HCT116 (cell line): ENCODE measurements at regions not wholly inside any gene's neighbourhood (a gene's known extent, or its start where the extent isn't known, plus 50 kb on each side); places are given as distances from the start of the nearest gene placed in this dataset.

Experiments used
- ATAC-seq: fragments of 200-7000 bp; cut with Tn5 transposase; 2 replicates; pipeline ENCODE4 v1.9.1; 2020; ENCODE audit warnings: mild to moderate bottlenecking, moderate library complexity
- BruUV-seq: library from RNA; stranded (reverse); fragments of 400-500 nt; replicated peaks from 2 replicates; lab custom pipeline; 2021; lab: Mats Ljungman, UMichigan
- CTCF ChIA-PET: fragments of 300-600 bp; sonication (Branson Sonifier 250); formaldehyde crosslinking; loops from one replicate; lab custom pipeline; 2021; ENCODE audit warnings: antibody characterized with exemption; lab: Charles Lee
- POLR2A ChIA-PET: fragments of 300-600, 350-600 bp; sonication (Branson Sonifier 250); formaldehyde crosslinking; loops from one replicate; lab custom pipeline; 2021; ENCODE audit warnings: antibody characterized with exemption; lab: Charles Lee
- RAD21 ChIA-PET, 2 experiments: fragments of 300-600 bp; sonication (Branson Sonifier 250); formaldehyde crosslinking; loops; one replicate each; lab custom pipeline; 2023; ENCODE audit warnings: low total read pairs in 2 of 2; ENCODE audit not compliant: uncharacterized antibody in 2 of 2, unreplicated experiment in 2 of 2, low non-redundant PET in 1 of 2; lab: Charles Lee
- DNase-seq: peaks from one replicate; pipeline ENCODE4 v3.0.0-alpha.2; 2010; ENCODE audit warnings: low read depth, low spot score
- H2AFZ ChIP-seq: fragments of 200-600 bp; shearing (Covaris generic), sonication (generic); 2 replicates; pipeline ENCODE4 v1.6.1; 2017; ENCODE audit warnings: low read depth, mixed run types, mixed read lengths, antibody characterized with exemption, low read length; ENCODE audit not compliant: poor library complexity, severe bottlenecking
- H3K27ac ChIP-seq: 2 replicates; pipeline ENCODE4 v1.5.1; 2012; ENCODE audit warnings: low read depth, low read length
- H3K27me3 ChIP-seq: fragments of 200-600 bp; sonication (generic); 2 replicates; pipeline ENCODE4 v1.6.1; 2016; ENCODE audit warnings: mixed run types, low read length, mixed read lengths; ENCODE audit not compliant: insufficient read depth
- H3K36me3 ChIP-seq, 2 experiments: fragments of 200-500 bp in 1 of 2; fragments of 200-600 bp in 1 of 2; sonication (Bioruptor generic) in 1 of 2; sonication (generic) in 1 of 2; 2 replicates each; pipeline versions ENCODE4 v1.5.1 to v1.6.1; 2014 to 2016; ENCODE audit warnings: low read length in 2 of 2, inconsistent platforms in 1 of 2, mixed read lengths in 1 of 2, mixed run types in 1 of 2; ENCODE audit not compliant: insufficient read depth in 2 of 2, control insufficient read depth in 1 of 2
- H3K4me1 ChIP-seq, 2 experiments: fragments of 200-600 bp in 1 of 2; sonication (generic) in 1 of 2; 2 replicates each; pipeline versions ENCODE4 v1.5.1 to v1.6.1; 2012 to 2017; ENCODE audit warnings: low read length in 2 of 2, inconsistent platforms in 1 of 2, mild to moderate bottlenecking in 1 of 2, mixed read lengths in 1 of 2, mixed run types in 1 of 2, moderate library complexity in 1 of 2; ENCODE audit not compliant: insufficient read depth in 2 of 2, control insufficient read depth in 1 of 2
- H3K4me2 ChIP-seq: fragments of 200-600 bp; sonication (generic); 2 replicates; pipeline ENCODE4 v1.6.1; 2017; ENCODE audit warnings: mixed run types, low read length, mixed read lengths
- H3K4me3 ChIP-seq, 2 experiments: fragments of 200-600 bp in 1 of 2; sonication (generic) in 1 of 2; replicated peaks in 1 of 2; 2 replicates each; pipeline ENCODE4 v1.5.1; 2011 to 2016; ENCODE audit warnings: low read length in 2 of 2, control low read depth in 1 of 2, low read depth in 1 of 2, mild to moderate bottlenecking in 1 of 2, mixed read lengths in 1 of 2, mixed run types in 1 of 2
- H3K79me2 ChIP-seq: fragments of 200-600 bp; sonication (generic); 2 replicates; pipeline ENCODE4 v1.6.1; 2017; ENCODE audit warnings: mild to moderate bottlenecking, mixed run types, low read length, moderate library complexity, mixed read lengths; ENCODE audit not compliant: insufficient read depth
- H3K9ac ChIP-seq: fragments of 200-600 bp; sonication (generic); 2 replicates; pipeline ENCODE4 v1.6.1; 2016; ENCODE audit warnings: low read length, mixed read lengths
- H3K9me2 ChIP-seq: fragments of 200-600 bp; sonication (generic), shearing (Covaris generic); 2 replicates; pipeline ENCODE4 v1.6.1; 2017; ENCODE audit warnings: mixed run types, mild to moderate bottlenecking, moderate library complexity; ENCODE audit not compliant: insufficient read depth
- H3K9me3 ChIP-seq, 2 experiments: fragments of 200-500 bp in 1 of 2; fragments of 200-600 bp in 1 of 2; sonication (Bioruptor generic) in 1 of 2; sonication (generic) in 1 of 2; 2 replicates each; pipeline ENCODE4 v1.6.1; 2014 to 2017; ENCODE audit warnings: low read length in 2 of 2, mixed read lengths in 2 of 2, inconsistent platforms in 1 of 2, low read depth in 1 of 2, mild to moderate bottlenecking in 1 of 2, mixed run types in 1 of 2, moderate library complexity in 1 of 2; ENCODE audit not compliant: control insufficient read depth in 1 of 2, insufficient read depth in 1 of 2
- H4K20me1 ChIP-seq: fragments of 200-600 bp; sonication (generic), shearing (Covaris generic); 2 replicates; pipeline ENCODE4 v1.6.1; 2017; ENCODE audit warnings: mixed run types, mild to moderate bottlenecking, moderate library complexity; ENCODE audit not compliant: insufficient read depth
- CEBPB ChIP-seq: IDR thresholded peaks from 2 replicates; pipeline ENCODE4 v1.6.1; 2012; ENCODE audit warnings: low read depth
- ELF1 ChIP-seq: IDR thresholded peaks from 2 replicates; pipeline ENCODE4 v1.6.1; 2012; ENCODE audit warnings: low read depth, borderline replicate concordance
- EZH2phosphoT487 ChIP-seq: fragments of 200-600 bp; IDR thresholded peaks from 2 replicates; pipeline ENCODE4 v1.6.1; 2018; ENCODE audit warnings: antibody characterized with exemption, borderline replicate concordance
- FOSL1 ChIP-seq: IDR thresholded peaks from 2 replicates; pipeline ENCODE4 v1.6.1; 2012; ENCODE audit warnings: low read depth
- POLR2A ChIP-seq: IDR thresholded peaks from 2 replicates; pipeline ENCODE4 v1.7.0; 2011; ENCODE audit warnings: borderline replicate concordance; ENCODE audit not compliant: insufficient read depth, insufficient read length; ENCODE audit errors: extremely low read depth
- POLR2AphosphoS5 ChIP-seq: IDR thresholded peaks from 2 replicates; pipeline ENCODE4 v1.6.1; 2011; ENCODE audit warnings: mild to moderate bottlenecking, low read depth, low read length, moderate library complexity
- RAD21 ChIP-seq: IDR thresholded peaks from 2 replicates; pipeline ENCODE4 v1.6.1; 2012; ENCODE audit warnings: low read depth, mild to moderate bottlenecking
- SIN3A ChIP-seq: IDR thresholded peaks from 2 replicates; pipeline ENCODE4 v1.6.1; 2012; ENCODE audit warnings: low read depth
- SP1 ChIP-seq: IDR thresholded peaks from 2 replicates; pipeline ENCODE4 v1.6.1; 2012; ENCODE audit warnings: low read depth
- SRF ChIP-seq: IDR thresholded peaks from 2 replicates; pipeline ENCODE4 v1.6.1; 2012; ENCODE audit warnings: low read depth
- TCF7L2 ChIP-seq: IDR thresholded peaks from 2 replicates; pipeline ENCODE4 v1.7.0; 2011; ENCODE audit warnings: borderline replicate concordance, inconsistent platforms; ENCODE audit not compliant: insufficient read depth, insufficient read length; ENCODE audit errors: extremely low read depth
- YY1 ChIP-seq: IDR thresholded peaks from 2 replicates; pipeline ENCODE4 v1.6.1; 2011; ENCODE audit warnings: low read length, low read depth, moderate library complexity, mild to moderate bottlenecking; ENCODE audit not compliant: insufficient replicate concordance; ENCODE audit errors: extremely low read depth
- ZFX ChIP-seq: fragments of 450-650 bp; IDR thresholded peaks from 2 replicates; pipeline ENCODE4 v1.6.1; 2017
- intact Hi-C: fragments of 100-400 bp; cut with micrococcal nuclease; formaldehyde crosslinking; loops from 2 replicates; pipeline ENCODE4 v1.10.0; 2022
- TF ChIP-seq, protein P1 (sequence below), 3 experiments: fragments of 200-600 bp in 1 of 3; sonication (generic) in 1 of 3; IDR thresholded peaks in 2 of 3; conservative IDR thresholded peaks in 1 of 3; 2 replicates each; pipeline ENCODE4 v1.5.1; 2012 to 2017; ENCODE audit warnings: low read depth in 2 of 3, low read length in 2 of 3, antibody characterized with exemption in 1 of 3, borderline replicate concordance in 1 of 3, control low read depth in 1 of 3, mild to moderate bottlenecking in 1 of 3, mixed read lengths in 1 of 3, mixed run types in 1 of 3, moderate library complexity in 1 of 3; ENCODE audit not compliant: insufficient read depth in 1 of 3
- TF ChIP-seq, protein P2 (sequence below): IDR thresholded peaks from 2 replicates; pipeline ENCODE4 v1.6.1; 2011; ENCODE audit warnings: mild to moderate bottlenecking, low read length, moderate library complexity; ENCODE audit not compliant: insufficient replicate concordance; ENCODE audit errors: extremely low read depth
- TF ChIP-seq, protein P3 (sequence below): IDR thresholded peaks from 2 replicates; pipeline ENCODE4 v1.6.1; 2012
- TF ChIP-seq, protein P4 (sequence below): IDR thresholded peaks from 2 replicates; pipeline ENCODE4 v1.6.1; 2012

DNA sequence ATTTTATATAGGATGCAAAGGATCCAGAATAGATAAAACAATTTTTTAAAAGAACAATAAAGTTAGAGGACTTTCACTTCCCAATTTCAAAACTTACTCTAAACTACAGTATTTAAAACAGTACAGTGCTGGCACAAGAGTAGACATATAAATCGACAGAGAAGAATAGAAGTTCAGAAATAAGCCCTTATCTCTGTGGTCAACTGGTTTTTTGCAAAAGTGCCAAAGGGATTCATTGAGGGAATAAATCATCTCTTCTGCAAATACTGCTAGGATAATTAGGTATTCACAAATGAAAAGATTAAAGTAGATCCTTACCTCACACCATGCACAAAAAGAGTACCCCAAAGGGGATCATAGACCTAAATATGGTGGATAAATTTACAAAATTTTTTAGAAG, 431.0 kb upstream of the HTR2A start:
- TF ChIP-seq TCF7L2: no peak
- Histone ChIP-seq H3K9me3 (peaks cover 0 to 3% of the 10 kb centered on the region in 2 experiments; a peak in 1 of 4 replicates), H3K4me2 (no peak overlapping the region), H3K79me2 (no peaks in the 10 kb centered on the region), H3K4me3 (no peak overlapping the region), H3K27ac (no peak overlapping the region), H3K36me3 (no peaks in the 10 kb centered on the region), H3K4me1 (no peaks in the 10 kb centered on the region), H2AFZ (no peak overlapping the region), H3K9ac (no peak overlapping the region), H4K20me1 (no peaks in the 10 kb centered on the region), H3K27me3 (no peaks in the 10 kb centered on the region), H3K9me2 (no peaks in the 10 kb centered on the region)
- intact Hi-C loops: no loop called here
- no TSS peak for BruUV-seq
- ChIA-PET CTCF (no interaction called here), POLR2A (no interaction called here), RAD21 (no interaction called here)
- DNase-seq (no peak), ATAC-seq (no peak)

DNA sequence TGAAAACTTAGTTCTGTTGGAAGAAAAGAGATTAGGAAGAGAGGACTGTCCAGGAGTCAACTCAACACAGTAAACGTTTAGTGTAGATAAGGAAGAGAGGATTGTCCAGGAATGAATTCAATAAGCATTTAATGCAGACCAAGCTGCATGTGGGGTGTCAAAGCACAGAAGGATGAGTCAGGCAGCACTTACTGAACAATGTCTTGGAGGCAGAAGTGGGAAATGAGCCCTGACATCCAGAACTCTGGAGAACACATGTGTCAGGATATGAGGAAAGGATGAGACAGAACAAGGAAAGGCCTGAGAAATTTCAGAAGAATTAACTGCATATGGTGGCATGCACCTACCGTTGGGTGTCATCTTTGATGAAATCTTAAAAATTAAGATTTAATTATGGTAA, 429.2 kb upstream of the HTR2A start:
- no peak overlapping the region for H3K4me3 ChIP-seq
- H4K20me1 ChIP-seq: no peaks in the 10 kb centered on the region
- no peak overlapping the region for H3K4me2 ChIP-seq
- H3K36me3 ChIP-seq: no peaks in the 10 kb centered on the region
- no TSS peak for BruUV-seq
- POLR2A ChIA-PET: no interaction called here
- H3K9me2 ChIP-seq: no peaks in the 10 kb centered on the region
- H3K79me2 ChIP-seq: no peaks in the 10 kb centered on the region
- no peaks in the 10 kb centered on the region for H3K4me1 ChIP-seq
- intact Hi-C loops: no loop called here
- ATAC-seq: no peak
- peaks cover 0 to 3% of the 10 kb centered on the region in 2 experiments; a peak in 1 of 4 replicates for H3K9me3 ChIP-seq
- H3K27ac ChIP-seq: no peak overlapping the region
- no peak overlapping the region for H3K9ac ChIP-seq
- CTCF ChIA-PET: no interaction called here
- H3K27me3 ChIP-seq: no peaks in the 10 kb centered on the region
- no peak for DNase-seq
- H2AFZ ChIP-seq: no peak overlapping the region
- RAD21 ChIA-PET: no interaction called here
- TF ChIP-seq ZFX (no peak), SRF (no peak), RAD21 (no peak), SIN3A (no peak), ELF1 (no peak), YY1 (no peak), TCF7L2 (no peak), SP1 (no peak), FOSL1 (no peak), CEBPB (no peak), POLR2A (no peak), EZH2phosphoT487 (no peak), POLR2AphosphoS5 (no peak)
- TF ChIP-seq, protein P1, sequence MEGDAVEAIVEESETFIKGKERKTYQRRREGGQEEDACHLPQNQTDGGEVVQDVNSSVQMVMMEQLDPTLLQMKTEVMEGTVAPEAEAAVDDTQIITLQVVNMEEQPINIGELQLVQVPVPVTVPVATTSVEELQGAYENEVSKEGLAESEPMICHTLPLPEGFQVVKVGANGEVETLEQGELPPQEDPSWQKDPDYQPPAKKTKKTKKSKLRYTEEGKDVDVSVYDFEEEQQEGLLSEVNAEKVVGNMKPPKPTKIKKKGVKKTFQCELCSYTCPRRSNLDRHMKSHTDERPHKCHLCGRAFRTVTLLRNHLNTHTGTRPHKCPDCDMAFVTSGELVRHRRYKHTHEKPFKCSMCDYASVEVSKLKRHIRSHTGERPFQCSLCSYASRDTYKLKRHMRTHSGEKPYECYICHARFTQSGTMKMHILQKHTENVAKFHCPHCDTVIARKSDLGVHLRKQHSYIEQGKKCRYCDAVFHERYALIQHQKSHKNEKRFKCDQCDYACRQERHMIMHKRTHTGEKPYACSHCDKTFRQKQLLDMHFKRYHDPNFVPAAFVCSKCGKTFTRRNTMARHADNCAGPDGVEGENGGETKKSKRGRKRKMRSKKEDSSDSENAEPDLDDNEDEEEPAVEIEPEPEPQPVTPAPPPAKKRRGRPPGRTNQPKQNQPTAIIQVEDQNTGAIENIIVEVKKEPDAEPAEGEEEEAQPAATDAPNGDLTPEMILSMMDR (IDR thresholded peaks at IDR 0.05 in 2 of 3, conservative IDR thresholded peaks at IDR 0.05 in 1 of 3; ENCODE audit: borderline replicate concordance in 1 of 3, insufficient read depth in 1 of 3, low read depth in 2 of 3, low read length in 2 of 3): no peak
- TF ChIP-seq, protein P2, sequence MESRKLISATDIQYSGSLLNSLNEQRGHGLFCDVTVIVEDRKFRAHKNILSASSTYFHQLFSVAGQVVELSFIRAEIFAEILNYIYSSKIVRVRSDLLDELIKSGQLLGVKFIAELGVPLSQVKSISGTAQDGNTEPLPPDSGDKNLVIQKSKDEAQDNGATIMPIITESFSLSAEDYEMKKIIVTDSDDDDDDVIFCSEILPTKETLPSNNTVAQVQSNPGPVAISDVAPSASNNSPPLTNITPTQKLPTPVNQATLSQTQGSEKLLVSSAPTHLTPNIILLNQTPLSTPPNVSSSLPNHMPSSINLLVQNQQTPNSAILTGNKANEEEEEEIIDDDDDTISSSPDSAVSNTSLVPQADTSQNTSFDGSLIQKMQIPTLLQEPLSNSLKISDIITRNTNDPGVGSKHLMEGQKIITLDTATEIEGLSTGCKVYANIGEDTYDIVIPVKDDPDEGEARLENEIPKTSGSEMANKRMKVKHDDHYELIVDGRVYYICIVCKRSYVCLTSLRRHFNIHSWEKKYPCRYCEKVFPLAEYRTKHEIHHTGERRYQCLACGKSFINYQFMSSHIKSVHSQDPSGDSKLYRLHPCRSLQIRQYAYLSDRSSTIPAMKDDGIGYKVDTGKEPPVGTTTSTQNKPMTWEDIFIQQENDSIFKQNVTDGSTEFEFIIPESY: no peak
- TF ChIP-seq, protein P3, sequence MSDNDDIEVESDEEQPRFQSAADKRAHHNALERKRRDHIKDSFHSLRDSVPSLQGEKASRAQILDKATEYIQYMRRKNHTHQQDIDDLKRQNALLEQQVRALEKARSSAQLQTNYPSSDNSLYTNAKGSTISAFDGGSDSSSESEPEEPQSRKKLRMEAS: no peak
- TF ChIP-seq, protein P4, sequence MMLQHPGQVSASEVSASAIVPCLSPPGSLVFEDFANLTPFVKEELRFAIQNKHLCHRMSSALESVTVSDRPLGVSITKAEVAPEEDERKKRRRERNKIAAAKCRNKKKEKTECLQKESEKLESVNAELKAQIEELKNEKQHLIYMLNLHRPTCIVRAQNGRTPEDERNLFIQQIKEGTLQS: no peak
